ENCODE measurements at regions not wholly inside any gene's neighbourhood (a gene's known extent, or its start where the extent isn't known, plus 50 kb on each side); places are given as distances from the start of the nearest gene placed in this dataset.

DNA sequence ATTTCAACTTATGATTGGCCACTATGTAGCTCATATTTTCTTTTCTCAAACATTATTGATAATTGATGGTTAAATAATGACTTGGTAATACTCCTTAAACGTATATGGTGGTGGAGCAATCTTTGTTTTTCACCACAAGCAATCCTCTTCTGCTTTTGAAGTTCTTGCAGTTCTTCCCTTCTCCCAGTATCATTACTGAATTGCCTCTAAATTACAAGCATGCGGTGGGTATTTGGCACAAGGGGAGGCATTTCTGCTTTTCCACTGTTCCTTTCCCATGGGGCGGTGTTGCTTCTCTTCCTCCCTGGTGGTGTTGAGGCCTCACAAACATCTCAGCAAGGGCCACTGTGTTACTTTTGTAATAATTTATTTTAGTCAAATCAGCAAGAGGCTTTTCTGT lies 234.4 kb upstream of the RXFP2 start:
- H4K20me1 ChIP-seq (ENCODE audit: control insufficient read depth, insufficient read depth) = no peaks in the 10 kb centered on the region
- intact Hi-C loops (cut with micrococcal nuclease; ENCODE audit: unreplicated experiment) (no loop called here), in situ Hi-C loops (cut with MboI) (no loop called here)
- WGBS (ENCODE audit: insufficient coverage, insufficient replicate concordance, low lambda C conversion rate, missing lambda C conversion rate) = 10% methylated on average over 3 of the region's 3 CpGs
- TF ChIP-seq PAX5 (IDR thresholded peaks at IDR 0.05; ENCODE audit: borderline replicate concordance, low read depth, low read length) (no peak), EP300 (IDR thresholded peaks at IDR 0.05; ENCODE audit: borderline replicate concordance in 1 of 2, control insufficient read depth in 1 of 2, low read depth in 2 of 2, low read length in 2 of 2) (no peak), ZBED1 (IDR thresholded peaks at IDR 0.05; ENCODE audit: borderline replicate concordance) (no peak), CHD1 (IDR thresholded peaks at IDR 0.05; ENCODE audit: low read depth, low read length) (no peak), CUX1 (IDR thresholded peaks at IDR 0.05; ENCODE audit: insufficient replicate concordance, low read depth, low read length) (no peak), SMARCA5 (IDR thresholded peaks at IDR 0.05) (no peak), ZZZ3 (IDR thresholded peaks at IDR 0.05; ENCODE audit: control insufficient read depth, insufficient read length, low read depth) (no peak), CBX5 (IDR thresholded peaks at IDR 0.05; ENCODE audit: low read depth) (no peak), EED (IDR thresholded peaks at IDR 0.05; ENCODE audit: low read depth) (no peak)
- H3K4me2 ChIP-seq (ENCODE audit: control insufficient read depth, insufficient read depth) = no peak overlapping the region
- no peak overlapping the region for H2AFZ ChIP-seq (ENCODE audit: control insufficient read depth, low read depth, low read length)
- H3K79me2 ChIP-seq (ENCODE audit: control insufficient read depth, insufficient read depth, low read length) = no peaks in the 10 kb centered on the region
- no peak overlapping the region for H3K9ac ChIP-seq (ENCODE audit: control insufficient read depth, insufficient read depth, low read length)
- POLR2A ChIA-PET = no interaction called here
- SMC1A ChIA-PET (ENCODE audit: uncharacterized antibody, unreplicated experiment) = no interaction called here
- H3K4me1 ChIP-seq (ENCODE audit: control insufficient read depth, insufficient read depth, low read length) = no peaks in the 10 kb centered on the region
- no peak overlapping the region for H3K27ac ChIP-seq (ENCODE audit: control insufficient read depth, insufficient read depth)
- no peaks in the 10 kb centered on the region for H3K36me3 ChIP-seq (ENCODE audit: control insufficient read depth in 2 of 2, insufficient read depth in 2 of 2, low read length in 1 of 2)
- no peak for ATAC-seq
- H3K4me3 ChIP-seq = no peak overlapping the region
- CTCF ChIA-PET = no interaction called here
- DNase-seq (ENCODE audit: low read depth, low spot score) = no peak
- RAD21 ChIA-PET (ENCODE audit: unreplicated experiment) = no interaction called here
- H3K9me3 ChIP-seq (replicated peaks; ENCODE audit: control insufficient read depth, insufficient read depth, low read length) = no peaks in the 10 kb centered on the region
- no peaks in the 10 kb centered on the region for H3K27me3 ChIP-seq (replicated peaks in 1 of 2; ENCODE audit: control insufficient read depth in 2 of 2, insufficient read depth in 2 of 2, low read length in 1 of 2)
- FAIRE-seq = no peak
- BruUV-seq (replicated peaks) = no TSS peak

All from GM12878 (cell line).